Spleen (tissue), 7 donors: ENCODE measurements at regions not wholly inside any gene's neighbourhood (a gene's known extent, or its start where the extent isn't known, plus 50 kb on each side); places are given as distances from the start of the nearest gene placed in this dataset.
A peak's percentile ranks its signal among the peaks of the same experiment; 100 is the strongest.

Source experiments
- POLR2A ChIP-seq, 3 donors: fragments of 450-650 bp; IDR thresholded peaks; one replicate each; pipeline ENCODE4 v1.5.1; 2017; ENCODE audit warnings: antibody characterized with exemption in 3 of 3, mild to moderate bottlenecking in 1 of 3
- POLR2AphosphoS5 ChIP-seq, 3 donors: sonication (generic); formaldehyde crosslinking; IDR thresholded peaks; one replicate each; pipeline ENCODE4 v1.5.1; 2017; ENCODE audit warnings: antibody characterized with exemption in 3 of 3
- TF ChIP-seq, protein P1 (sequence below), 11 experiments: fragments of 200-600 bp in 7 of 11; fragments of 450-650 bp in 4 of 11; sonication (generic) in 4 of 11; IDR thresholded peaks in 8 of 11; conservative IDR thresholded peaks in 3 of 11; 1 replicate in 7 of 11; 2 replicates in 4 of 11; pipeline versions ENCODE4 v1.4.0 to v1.8.0; 2016 to 2021; ENCODE audit warnings: antibody characterized with exemption in 11 of 11, inconsistent platforms in 4 of 11, mild to moderate bottlenecking in 1 of 11
- donor health status: DM: no; HTN: no; CAD: no; lungs with moderate emphysema.
- donor health status: DM: no; HTN: no; CAD: no.
- donor health status: DM: no; HTN: no; CAD: no.

DNA sequence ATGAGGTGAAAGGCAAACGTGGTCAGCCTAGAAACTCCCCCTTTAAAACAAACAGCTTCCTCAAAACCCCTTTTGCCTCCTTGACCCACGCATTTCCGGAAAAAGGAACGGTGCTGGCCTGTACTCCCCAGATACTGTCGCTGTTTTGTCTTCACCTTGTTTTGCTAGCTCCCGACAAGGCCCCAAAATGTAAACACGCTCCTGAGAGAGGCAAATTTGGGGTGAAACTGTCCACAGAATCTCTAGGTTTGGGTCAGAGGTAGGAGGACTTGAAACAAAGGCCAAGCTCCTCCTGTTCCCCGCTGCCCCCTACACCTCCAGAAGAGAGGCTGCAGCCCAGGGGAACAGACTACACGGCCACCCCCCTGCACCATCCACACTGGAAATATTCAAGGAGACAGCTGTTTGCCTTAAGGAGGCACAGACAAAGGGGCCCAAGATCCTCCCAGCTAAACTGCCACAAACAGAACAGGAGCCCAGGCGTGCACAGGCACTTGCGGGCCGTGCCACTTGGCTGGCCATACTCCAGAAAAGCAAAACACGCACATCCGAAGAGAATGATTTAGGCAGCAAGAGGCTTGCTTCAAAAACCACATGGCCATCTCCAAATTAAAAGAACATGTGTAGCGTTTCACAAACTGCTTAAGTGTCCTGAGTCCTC is 160.5 kb upstream of the GRK3 start:
- TF ChIP-seq, protein P1, sequence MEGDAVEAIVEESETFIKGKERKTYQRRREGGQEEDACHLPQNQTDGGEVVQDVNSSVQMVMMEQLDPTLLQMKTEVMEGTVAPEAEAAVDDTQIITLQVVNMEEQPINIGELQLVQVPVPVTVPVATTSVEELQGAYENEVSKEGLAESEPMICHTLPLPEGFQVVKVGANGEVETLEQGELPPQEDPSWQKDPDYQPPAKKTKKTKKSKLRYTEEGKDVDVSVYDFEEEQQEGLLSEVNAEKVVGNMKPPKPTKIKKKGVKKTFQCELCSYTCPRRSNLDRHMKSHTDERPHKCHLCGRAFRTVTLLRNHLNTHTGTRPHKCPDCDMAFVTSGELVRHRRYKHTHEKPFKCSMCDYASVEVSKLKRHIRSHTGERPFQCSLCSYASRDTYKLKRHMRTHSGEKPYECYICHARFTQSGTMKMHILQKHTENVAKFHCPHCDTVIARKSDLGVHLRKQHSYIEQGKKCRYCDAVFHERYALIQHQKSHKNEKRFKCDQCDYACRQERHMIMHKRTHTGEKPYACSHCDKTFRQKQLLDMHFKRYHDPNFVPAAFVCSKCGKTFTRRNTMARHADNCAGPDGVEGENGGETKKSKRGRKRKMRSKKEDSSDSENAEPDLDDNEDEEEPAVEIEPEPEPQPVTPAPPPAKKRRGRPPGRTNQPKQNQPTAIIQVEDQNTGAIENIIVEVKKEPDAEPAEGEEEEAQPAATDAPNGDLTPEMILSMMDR (IDR thresholded peaks at IDR 0.05 in 8 of 11, conservative IDR thresholded peaks at IDR 0.05 in 3 of 11), result no peak
- TF ChIP-seq POLR2AphosphoS5 (IDR thresholded peaks at IDR 0.05) (peak in 1 of 3 donors; percentile 21), POLR2A (IDR thresholded peaks at IDR 0.05) (no peak)
